ENCODE measurements at regions not wholly inside any gene's neighbourhood (a gene's known extent, or its start where the extent isn't known, plus 50 kb on each side); places are given as distances from the start of the nearest gene placed in this dataset.

DNA sequence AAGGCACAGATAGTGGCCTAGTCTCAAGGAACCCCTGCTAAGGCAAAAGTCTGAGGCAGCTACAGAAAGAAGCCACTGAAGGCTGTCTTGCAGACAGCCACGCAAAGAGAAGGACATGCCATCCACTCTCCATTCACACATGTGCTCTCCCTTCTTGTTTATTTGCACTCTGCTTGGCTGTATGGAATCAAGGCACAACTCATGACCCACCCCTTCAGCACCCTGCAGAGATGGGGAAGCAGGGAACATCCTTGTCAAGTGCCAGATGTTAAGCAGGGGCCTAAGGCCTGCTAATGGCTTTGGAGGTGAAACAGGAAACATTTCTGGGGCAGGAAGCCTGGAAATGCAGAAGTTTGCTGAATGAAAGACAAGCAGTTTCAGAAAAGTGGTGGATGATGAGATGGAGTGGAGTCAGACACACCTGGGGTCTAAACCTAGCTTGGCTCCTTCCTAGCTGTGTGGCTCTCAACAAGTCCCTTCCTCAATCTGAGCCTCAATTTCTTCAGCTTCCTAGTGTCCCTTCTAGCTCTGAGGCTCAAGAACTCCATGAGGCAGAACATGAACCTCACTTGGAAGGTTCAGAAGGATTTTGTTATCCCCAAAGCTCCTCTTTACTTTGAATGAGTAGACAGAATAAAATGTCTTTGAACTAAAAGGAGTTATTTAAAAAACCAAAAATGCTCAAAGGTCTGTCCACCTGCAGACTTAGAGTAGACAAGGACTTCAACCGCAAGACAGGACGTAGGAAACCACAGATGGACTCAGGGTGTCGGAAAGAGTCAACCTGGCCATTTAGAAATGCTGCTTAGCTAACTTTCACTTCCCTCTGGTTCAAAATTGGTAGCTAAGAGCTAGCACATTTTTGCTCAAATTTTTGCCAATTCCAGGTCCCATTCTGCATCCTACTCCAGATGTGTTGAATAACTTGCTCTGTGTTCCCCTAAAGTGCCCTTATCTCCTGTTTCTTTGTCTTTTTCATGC lies 283.1 kb downstream of the PLPP3 start:
- H3K27me3 ChIP-seq (replicated peaks in 2 of 5; ENCODE audit: control insufficient read depth in 4 of 5, insufficient read depth in 5 of 5, low read length in 4 of 5): peaks cover 0 to 2% (median 0%) of the 10 kb centered on the region in 5 experiments
- H3K4me1 ChIP-seq (ENCODE audit: control extremely low read depth in 1 of 4, control insufficient read depth in 4 of 4, insufficient read depth in 4 of 4, low read length in 3 of 4): peaks cover 0 to 10% (median 2%) of the 10 kb centered on the region in 4 experiments
- no peaks in the 10 kb centered on the region for H3K9me3 ChIP-seq (ENCODE audit: control extremely low read depth in 1 of 5, control insufficient read depth in 4 of 5, insufficient read depth in 2 of 5, low read depth in 1 of 5, low read length in 4 of 5)
- no peak overlapping the region for H3K4me3 ChIP-seq (ENCODE audit: control insufficient read depth in 1 of 7, extremely low read depth in 1 of 7, insufficient read depth in 4 of 7, low read depth in 2 of 7, low read length in 6 of 7)
- CTCF ChIA-PET: no interaction called here
- no peaks in the 10 kb centered on the region for H3K36me3 ChIP-seq (ENCODE audit: control insufficient read depth in 4 of 4, insufficient read depth in 4 of 4, low read length in 3 of 4)
- peak in 2 of 3 donors; percentile 23 to 24 for DNase-seq
- WGBS (ENCODE audit: insufficient coverage): 71% methylated on average over 3 of the region's 4 CpGs
- POLR2A ChIA-PET: no interaction called here
- no peak overlapping the region for H3K27ac ChIP-seq (ENCODE audit: insufficient read depth in 1 of 2, low read depth in 1 of 2, low read length in 2 of 2, poor library complexity in 1 of 2, severe bottlenecking in 2 of 2)

GRCh38 chr1:56291374-56291919 lies 287.9 kb downstream of the PLPP3 start:
- CTCF ChIA-PET: no interaction called here
- Histone ChIP-seq H3K27me3 (replicated peaks in 2 of 5; ENCODE audit: control insufficient read depth in 4 of 5, insufficient read depth in 5 of 5, low read length in 4 of 5) (peaks cover 0 to 4% (median 0%) of the 10 kb centered on the region in 5 experiments), H3K4me1 (ENCODE audit: control extremely low read depth in 1 of 4, control insufficient read depth in 4 of 4, insufficient read depth in 4 of 4, low read length in 3 of 4) (peaks cover 0 to 7% (median 2%) of the 10 kb centered on the region in 4 experiments), H3K4me3 (ENCODE audit: control insufficient read depth in 1 of 7, extremely low read depth in 1 of 7, insufficient read depth in 4 of 7, low read depth in 2 of 7, low read length in 6 of 7) (no peak overlapping the region), H3K36me3 (ENCODE audit: control insufficient read depth in 4 of 4, insufficient read depth in 4 of 4, low read length in 3 of 4) (no peaks in the 10 kb centered on the region), H3K27ac (ENCODE audit: insufficient read depth in 1 of 2, low read depth in 1 of 2, low read length in 2 of 2, poor library complexity in 1 of 2, severe bottlenecking in 2 of 2) (no peak overlapping the region), H3K9me3 (ENCODE audit: control extremely low read depth in 1 of 5, control insufficient read depth in 4 of 5, insufficient read depth in 2 of 5, low read depth in 1 of 5, low read length in 4 of 5) (no peaks in the 10 kb centered on the region)
- DNase-seq: no peak
- 100% methylated on average over 2 of the region's 5 CpGs for WGBS (ENCODE audit: insufficient coverage)
- POLR2A ChIA-PET: no interaction called here

- Histone ChIP-seq H3K36me3 (ENCODE audit: control insufficient read depth in 4 of 4, insufficient read depth in 4 of 4, low read length in 3 of 4) (no peaks in the 10 kb centered on the region), H3K9me3 (ENCODE audit: control extremely low read depth in 1 of 5, control insufficient read depth in 4 of 5, insufficient read depth in 2 of 5, low read depth in 1 of 5, low read length in 4 of 5) (no peaks in the 10 kb centered on the region), H3K4me3 (ENCODE audit: control insufficient read depth in 1 of 7, extremely low read depth in 1 of 7, insufficient read depth in 4 of 7, low read depth in 2 of 7, low read length in 6 of 7) (no peak overlapping the region), H3K27me3 (replicated peaks in 2 of 5; ENCODE audit: control insufficient read depth in 4 of 5, insufficient read depth in 5 of 5, low read length in 4 of 5) (peaks cover 0 to 4% (median 0%) of the 10 kb centered on the region in 5 experiments), H3K4me1 (ENCODE audit: control extremely low read depth in 1 of 4, control insufficient read depth in 4 of 4, insufficient read depth in 4 of 4, low read length in 3 of 4) (no peaks in the 10 kb centered on the region), H3K27ac (ENCODE audit: insufficient read depth in 1 of 2, low read depth in 1 of 2, low read length in 2 of 2, poor library complexity in 1 of 2, severe bottlenecking in 2 of 2) (no peak overlapping the region)
- no CpG with 5 or more reads among the region's 1 CpG for WGBS (ENCODE audit: insufficient coverage)
- ChIA-PET CTCF (no interaction called here), POLR2A (no interaction called here)
- DNase-seq: no peak
Measured at GRCh38 chr1:56289260-56289659, 290.1 kb downstream of the PLPP3 start.

DNA sequence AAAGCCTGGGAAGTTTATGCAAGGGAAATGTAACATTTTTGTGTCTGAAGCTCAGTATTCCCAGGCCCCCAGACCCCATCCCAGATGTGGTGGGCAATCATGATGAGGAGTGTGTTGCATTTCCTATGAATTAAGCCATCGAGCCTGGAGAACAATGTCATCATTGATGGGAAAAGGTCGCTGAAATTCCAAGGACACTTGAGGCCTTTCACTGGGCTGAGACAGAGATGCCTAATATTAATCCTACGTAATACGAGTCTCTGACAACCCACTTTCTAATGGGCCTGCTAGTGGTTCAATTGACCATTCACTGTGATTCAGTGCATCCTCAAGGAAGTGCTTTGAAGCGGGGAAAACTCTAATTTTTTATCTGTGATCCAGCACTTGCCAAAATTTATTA lies 291.6 kb downstream of the PLPP3 start:
- WGBS (ENCODE audit: insufficient coverage): 100% methylated on average over 5 of the region's 5 CpGs
- H3K27me3 ChIP-seq (replicated peaks in 2 of 5; ENCODE audit: control insufficient read depth in 4 of 5, insufficient read depth in 5 of 5, low read length in 4 of 5): peaks cover 0 to 2% (median 0%) of the 10 kb centered on the region in 5 experiments
- H3K27ac ChIP-seq (ENCODE audit: insufficient read depth in 1 of 2, low read depth in 1 of 2, low read length in 2 of 2, poor library complexity in 1 of 2, severe bottlenecking in 2 of 2): no peak overlapping the region
- no peak for DNase-seq
- ChIA-PET POLR2A (no interaction called here), CTCF (no interaction called here)
- no peak overlapping the region for H3K4me3 ChIP-seq (ENCODE audit: control insufficient read depth in 1 of 7, extremely low read depth in 1 of 7, insufficient read depth in 4 of 7, low read depth in 2 of 7, low read length in 6 of 7)
- H3K36me3 ChIP-seq (ENCODE audit: control insufficient read depth in 4 of 4, insufficient read depth in 4 of 4, low read length in 3 of 4): no peaks in the 10 kb centered on the region
- no peaks in the 10 kb centered on the region for H3K9me3 ChIP-seq (ENCODE audit: control extremely low read depth in 1 of 5, control insufficient read depth in 4 of 5, insufficient read depth in 2 of 5, low read depth in 1 of 5, low read length in 4 of 5)
- no peaks in the 10 kb centered on the region for H3K4me1 ChIP-seq (ENCODE audit: control extremely low read depth in 1 of 4, control insufficient read depth in 4 of 4, insufficient read depth in 4 of 4, low read length in 3 of 4)

DNA sequence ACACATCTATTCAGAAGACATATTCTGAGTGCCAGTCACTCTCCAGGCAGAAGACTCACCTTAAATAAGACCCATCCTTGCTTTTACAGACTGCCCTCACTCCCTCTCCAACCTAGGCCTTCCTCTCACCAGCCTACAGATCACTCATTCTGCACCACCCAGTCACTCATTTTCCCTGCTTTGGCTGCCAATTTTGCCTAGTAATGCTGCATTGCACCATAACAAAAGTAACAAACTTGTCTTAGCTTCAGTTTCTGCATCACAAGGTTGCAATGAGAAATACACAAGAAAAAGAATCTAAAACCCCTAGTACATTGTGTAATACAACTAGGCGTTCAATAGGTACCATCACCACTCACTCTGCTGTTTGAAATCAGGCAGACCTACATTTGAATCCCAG lies 292.4 kb downstream of the PLPP3 start:
- 100% methylated on average over 1 of the region's 1 CpG for WGBS (ENCODE audit: insufficient coverage)
- no peak overlapping the region for H3K4me3 ChIP-seq (ENCODE audit: control insufficient read depth in 1 of 7, extremely low read depth in 1 of 7, insufficient read depth in 4 of 7, low read depth in 2 of 7, low read length in 6 of 7)
- H3K9me3 ChIP-seq (ENCODE audit: control extremely low read depth in 1 of 5, control insufficient read depth in 4 of 5, insufficient read depth in 2 of 5, low read depth in 1 of 5, low read length in 4 of 5): no peaks in the 10 kb centered on the region
- no peaks in the 10 kb centered on the region for H3K36me3 ChIP-seq (ENCODE audit: control insufficient read depth in 4 of 4, insufficient read depth in 4 of 4, low read length in 3 of 4)
- POLR2A ChIA-PET: no interaction called here
- peaks cover 0 to 2% (median 0%) of the 10 kb centered on the region in 5 experiments for H3K27me3 ChIP-seq (replicated peaks in 2 of 5; ENCODE audit: control insufficient read depth in 4 of 5, insufficient read depth in 5 of 5, low read length in 4 of 5)
- no peak overlapping the region for H3K27ac ChIP-seq (ENCODE audit: insufficient read depth in 1 of 2, low read depth in 1 of 2, low read length in 2 of 2, poor library complexity in 1 of 2, severe bottlenecking in 2 of 2)
- CTCF ChIA-PET: no interaction called here
- no peak for DNase-seq
- no peaks in the 10 kb centered on the region for H3K4me1 ChIP-seq (ENCODE audit: control extremely low read depth in 1 of 4, control insufficient read depth in 4 of 4, insufficient read depth in 4 of 4, low read length in 3 of 4)

DNA sequence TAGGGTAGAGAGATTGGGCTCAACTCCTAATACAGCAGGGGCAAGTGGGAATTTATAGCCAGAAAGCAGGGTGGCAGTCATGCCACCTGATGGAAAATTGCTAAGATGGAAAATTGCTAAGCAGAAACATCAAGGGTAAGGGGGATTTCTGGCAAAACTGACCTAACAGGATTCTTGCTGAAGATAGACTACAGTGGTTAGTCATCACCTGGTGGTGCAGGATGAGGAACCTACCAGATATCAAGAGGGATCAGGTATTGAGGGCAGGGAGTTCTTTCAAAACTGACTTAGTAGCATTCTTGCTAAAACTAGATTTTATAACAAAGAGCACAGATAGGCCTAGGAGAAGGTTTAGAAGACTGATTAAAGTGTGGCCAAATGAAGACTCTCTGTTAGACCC lies 292.9 kb downstream of the PLPP3 start:
- ChIA-PET POLR2A (no interaction called here), CTCF (no interaction called here)
- no peaks in the 10 kb centered on the region for H3K36me3 ChIP-seq (ENCODE audit: control insufficient read depth in 4 of 4, insufficient read depth in 4 of 4, low read length in 3 of 4)
- no peaks in the 10 kb centered on the region for H3K4me1 ChIP-seq (ENCODE audit: control extremely low read depth in 1 of 4, control insufficient read depth in 4 of 4, insufficient read depth in 4 of 4, low read length in 3 of 4)
- DNase-seq: no peak
- H3K4me3 ChIP-seq (ENCODE audit: control insufficient read depth in 1 of 7, extremely low read depth in 1 of 7, insufficient read depth in 4 of 7, low read depth in 2 of 7, low read length in 6 of 7): no peak overlapping the region
- H3K27ac ChIP-seq (ENCODE audit: insufficient read depth in 1 of 2, low read depth in 1 of 2, low read length in 2 of 2, poor library complexity in 1 of 2, severe bottlenecking in 2 of 2): no peak overlapping the region
- peaks cover 0 to 2% (median 0%) of the 10 kb centered on the region in 5 experiments for H3K27me3 ChIP-seq (replicated peaks in 2 of 5; ENCODE audit: control insufficient read depth in 4 of 5, insufficient read depth in 5 of 5, low read length in 4 of 5)
- no peaks in the 10 kb centered on the region for H3K9me3 ChIP-seq (ENCODE audit: control extremely low read depth in 1 of 5, control insufficient read depth in 4 of 5, insufficient read depth in 2 of 5, low read depth in 1 of 5, low read length in 4 of 5)

All from common myeloid progenitor, CD34-positive (primary cell).